OCI-LY3 (cell line): ENCODE measurements at regions not wholly inside any gene's neighbourhood (a gene's known extent, or its start where the extent isn't known, plus 50 kb on each side); places are given as distances from the start of the nearest gene placed in this dataset.

Experiments
- H2AFZ ChIP-seq: fragments of 200-600, 300-600 bp; shearing (Covaris generic); 2 replicates; pipeline ENCODE4 v1.6.0; 2014; ENCODE audit warnings: antibody characterized with exemption, low read depth, low read length
- H3K27ac ChIP-seq: fragments of 200-600, 300-600 bp; sonication (generic); 2 replicates; pipeline ENCODE4 v1.5.1; 2014; ENCODE audit warnings: mild to moderate bottlenecking, low read length, moderate library complexity, mixed read lengths
- H3K27me3 ChIP-seq: fragments of 200-600, 300-600 bp; sonication (generic); 2 replicates; pipeline ENCODE4 v1.6.1; 2014; ENCODE audit warnings: low read depth, low read length, mixed read lengths
- H3K36me3 ChIP-seq: fragments of 200-600, 300-600 bp; sonication (generic); replicated peaks from 2 replicates; pipeline ENCODE3; 2014; ENCODE audit warnings: low read depth, low read length, mixed read lengths
- H3K4me1 ChIP-seq: fragments of 300-600, 200-600 bp; sonication (generic); 2 replicates; pipeline ENCODE4 v1.6.1; 2014; ENCODE audit warnings: low read length, mixed read lengths
- H3K4me2 ChIP-seq: fragments of 200-600, 300-600 bp; sonication (generic); 2 replicates; pipeline ENCODE4 v1.6.1; 2014; ENCODE audit warnings: low read length, mixed read lengths
- H3K4me3 ChIP-seq: fragments of 300-600, 200-600 bp; sonication (generic); 2 replicates; pipeline ENCODE4 v1.5.1; 2014; ENCODE audit warnings: antibody characterized with exemption, mild to moderate bottlenecking, low read length, moderate library complexity
- H3K79me2 ChIP-seq: fragments of 300-600, 200-600 bp; shearing (Covaris generic); 2 replicates; pipeline ENCODE4 v1.6.1; 2014; ENCODE audit warnings: mild to moderate bottlenecking, low read length, mixed read lengths
- H3K9ac ChIP-seq: fragments of 300-600, 200-600 bp; shearing (Covaris generic); 2 replicates; pipeline ENCODE4 v1.6.0; 2014; ENCODE audit warnings: mild to moderate bottlenecking, low read length, moderate library complexity
- H3K9me3 ChIP-seq: fragments of 200-600, 300-600 bp; shearing (Covaris generic); 2 replicates; pipeline ENCODE4 v1.6.1; 2014; ENCODE audit warnings: low read length, mixed read lengths; ENCODE audit not compliant: insufficient read depth
- H4K20me1 ChIP-seq: fragments of 200-600, 300-600 bp; sonication (generic); 2 replicates; pipeline ENCODE4 v1.6.1; 2016; ENCODE audit warnings: low read length, mixed read lengths; ENCODE audit not compliant: insufficient read depth
- EZH2phosphoT487 ChIP-seq: fragments of 200-600 bp; shearing (Covaris generic); IDR thresholded peaks from 2 replicates; pipeline ENCODE4 v1.6.1; 2018; ENCODE audit warnings: antibody characterized with exemption, mixed run types, low read depth
- TF ChIP-seq, protein P1 (sequence below): fragments of 200-600, 300-600 bp; sonication (generic); IDR thresholded peaks from 2 replicates; pipeline ENCODE4 v1.5.1; 2014; ENCODE audit warnings: antibody characterized with exemption, low read length, low read depth

DNA sequence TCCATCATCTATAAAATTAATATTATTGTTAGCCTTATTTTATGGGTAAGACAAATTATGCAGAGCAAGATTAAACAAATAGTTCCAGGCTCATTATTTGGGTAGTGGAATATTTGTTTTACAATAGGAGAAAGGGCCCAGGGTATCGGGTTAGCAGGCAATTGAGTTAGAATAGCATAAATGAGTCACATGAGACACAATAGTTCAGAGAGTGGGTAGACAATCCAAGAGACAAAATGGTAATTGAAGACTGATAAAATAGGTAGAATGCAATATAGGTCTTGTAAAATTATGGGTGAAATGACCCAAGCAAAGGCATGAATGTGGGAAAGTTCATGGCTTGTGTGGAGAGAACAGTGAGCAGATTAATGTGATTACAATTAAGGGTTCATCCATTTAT, 790.9 kb upstream of the GCFC2 start:
- Histone ChIP-seq H3K4me2 (no peak overlapping the region), H4K20me1 (no peaks in the 10 kb centered on the region), H3K27ac (no peak overlapping the region), H3K9me3 (no peaks in the 10 kb centered on the region), H3K9ac (no peak overlapping the region), H3K79me2 (no peaks in the 10 kb centered on the region), H3K4me1 (no peaks in the 10 kb centered on the region), H3K4me3 (no peak overlapping the region), H3K36me3 (no peaks in the 10 kb centered on the region), H2AFZ (no peak overlapping the region), H3K27me3 (no peaks in the 10 kb centered on the region)
- TF ChIP-seq, protein P1, sequence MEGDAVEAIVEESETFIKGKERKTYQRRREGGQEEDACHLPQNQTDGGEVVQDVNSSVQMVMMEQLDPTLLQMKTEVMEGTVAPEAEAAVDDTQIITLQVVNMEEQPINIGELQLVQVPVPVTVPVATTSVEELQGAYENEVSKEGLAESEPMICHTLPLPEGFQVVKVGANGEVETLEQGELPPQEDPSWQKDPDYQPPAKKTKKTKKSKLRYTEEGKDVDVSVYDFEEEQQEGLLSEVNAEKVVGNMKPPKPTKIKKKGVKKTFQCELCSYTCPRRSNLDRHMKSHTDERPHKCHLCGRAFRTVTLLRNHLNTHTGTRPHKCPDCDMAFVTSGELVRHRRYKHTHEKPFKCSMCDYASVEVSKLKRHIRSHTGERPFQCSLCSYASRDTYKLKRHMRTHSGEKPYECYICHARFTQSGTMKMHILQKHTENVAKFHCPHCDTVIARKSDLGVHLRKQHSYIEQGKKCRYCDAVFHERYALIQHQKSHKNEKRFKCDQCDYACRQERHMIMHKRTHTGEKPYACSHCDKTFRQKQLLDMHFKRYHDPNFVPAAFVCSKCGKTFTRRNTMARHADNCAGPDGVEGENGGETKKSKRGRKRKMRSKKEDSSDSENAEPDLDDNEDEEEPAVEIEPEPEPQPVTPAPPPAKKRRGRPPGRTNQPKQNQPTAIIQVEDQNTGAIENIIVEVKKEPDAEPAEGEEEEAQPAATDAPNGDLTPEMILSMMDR = no peak
- no peak for TF ChIP-seq EZH2phosphoT487

DNA sequence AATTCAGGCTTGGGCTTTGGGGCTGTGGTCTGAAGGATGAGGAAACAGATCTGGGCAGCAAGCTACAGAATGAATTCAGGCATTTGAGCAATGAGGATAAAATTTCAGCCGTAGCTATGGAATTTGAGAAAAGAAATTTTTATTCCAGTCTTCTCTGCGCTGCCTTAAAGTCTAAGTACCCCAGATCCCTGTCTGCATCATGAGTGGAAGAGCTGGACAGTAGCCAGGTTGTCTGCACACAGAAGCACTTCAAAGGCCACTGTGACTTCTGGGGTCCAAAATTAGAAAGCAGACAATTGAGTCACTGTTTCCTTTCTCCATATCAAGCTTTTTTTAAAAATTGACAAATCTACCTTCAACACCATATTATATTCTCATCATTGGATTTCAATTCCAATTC, 787.6 kb upstream of the GCFC2 start:
- Histone ChIP-seq H4K20me1 (no peaks in the 10 kb centered on the region), H3K9ac (no peak overlapping the region), H2AFZ (no peak overlapping the region), H3K4me1 (no peaks in the 10 kb centered on the region), H3K27ac (no peak overlapping the region), H3K27me3 (no peaks in the 10 kb centered on the region), H3K9me3 (no peaks in the 10 kb centered on the region), H3K36me3 (no peaks in the 10 kb centered on the region), H3K79me2 (no peaks in the 10 kb centered on the region), H3K4me3 (no peak overlapping the region), H3K4me2 (no peak overlapping the region)
- TF ChIP-seq, protein P1 = no peak
- TF ChIP-seq EZH2phosphoT487 = no peak

DNA sequence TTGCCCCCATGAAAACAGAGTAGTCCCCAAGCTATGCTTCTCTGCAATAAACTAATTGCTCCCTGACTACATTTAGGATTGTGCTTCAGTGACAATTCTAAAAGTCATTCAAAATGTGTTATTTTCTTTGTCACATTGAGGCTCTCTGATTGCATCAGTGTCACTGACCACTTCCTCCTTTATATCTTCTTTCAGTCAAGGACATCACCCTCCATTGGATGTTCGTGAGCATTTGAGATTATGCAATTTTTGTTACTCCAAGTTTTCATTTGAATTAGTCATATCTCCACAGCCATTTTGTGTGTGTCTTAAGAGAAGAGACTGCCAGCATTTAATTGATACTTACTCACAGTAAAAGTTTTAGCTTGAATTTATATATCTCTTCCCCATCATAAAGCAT, 780.8 kb upstream of the GCFC2 start:
- Histone ChIP-seq H4K20me1 (no peaks in the 10 kb centered on the region), H3K4me3 (no peak overlapping the region), H3K4me1 (no peaks in the 10 kb centered on the region), H3K9ac (no peak overlapping the region), H3K4me2 (no peak overlapping the region), H3K27me3 (no peaks in the 10 kb centered on the region), H3K79me2 (no peaks in the 10 kb centered on the region), H2AFZ (no peak overlapping the region), H3K27ac (no peak overlapping the region), H3K9me3 (no peaks in the 10 kb centered on the region), H3K36me3 (no peaks in the 10 kb centered on the region)
- no peak for TF ChIP-seq EZH2phosphoT487

- no peak overlapping the region for H3K9ac ChIP-seq
- H3K4me2 ChIP-seq = no peak overlapping the region
- H3K4me3 ChIP-seq = no peak overlapping the region
- H3K9me3 ChIP-seq = no peaks in the 10 kb centered on the region
- no peaks in the 10 kb centered on the region for H4K20me1 ChIP-seq
- TF ChIP-seq, protein P1 = no peak
- TF ChIP-seq EZH2phosphoT487 = no peak
- no peak overlapping the region for H3K27ac ChIP-seq
- H3K79me2 ChIP-seq = no peaks in the 10 kb centered on the region
- no peak overlapping the region for H2AFZ ChIP-seq
- H3K27me3 ChIP-seq = no peaks in the 10 kb centered on the region
- no peaks in the 10 kb centered on the region for H3K36me3 ChIP-seq
- no peaks in the 10 kb centered on the region for H3K4me1 ChIP-seq
These were observed 767.7 kb upstream of the GCFC2 start for GRCh38 chr2:76478266-76479035.
